Body of pancreas (tissue), 4 donors: ENCODE measurements at regions not wholly inside any gene's neighbourhood (a gene's known extent, or its start where the extent isn't known, plus 50 kb on each side); places are given as distances from the start of the nearest gene placed in this dataset.

ENCODE experiments used
- CTCF ChIP-seq, 7 experiments: fragments of 450-650 bp in 4 of 7; fragments of 200-600 bp in 3 of 7; sonication (generic) in 3 of 7; IDR thresholded peaks; one replicate each; pipeline ENCODE4 v1.5.1; 2016 to 2019; ENCODE audit warnings: antibody characterized with exemption in 7 of 7
- POLR2A ChIP-seq, 3 donors: fragments of 450-650 bp; IDR thresholded peaks; one replicate each; pipeline ENCODE4 v1.6.1; 2016; ENCODE audit warnings: antibody characterized with exemption in 3 of 3, mild to moderate bottlenecking in 2 of 3

DNA sequence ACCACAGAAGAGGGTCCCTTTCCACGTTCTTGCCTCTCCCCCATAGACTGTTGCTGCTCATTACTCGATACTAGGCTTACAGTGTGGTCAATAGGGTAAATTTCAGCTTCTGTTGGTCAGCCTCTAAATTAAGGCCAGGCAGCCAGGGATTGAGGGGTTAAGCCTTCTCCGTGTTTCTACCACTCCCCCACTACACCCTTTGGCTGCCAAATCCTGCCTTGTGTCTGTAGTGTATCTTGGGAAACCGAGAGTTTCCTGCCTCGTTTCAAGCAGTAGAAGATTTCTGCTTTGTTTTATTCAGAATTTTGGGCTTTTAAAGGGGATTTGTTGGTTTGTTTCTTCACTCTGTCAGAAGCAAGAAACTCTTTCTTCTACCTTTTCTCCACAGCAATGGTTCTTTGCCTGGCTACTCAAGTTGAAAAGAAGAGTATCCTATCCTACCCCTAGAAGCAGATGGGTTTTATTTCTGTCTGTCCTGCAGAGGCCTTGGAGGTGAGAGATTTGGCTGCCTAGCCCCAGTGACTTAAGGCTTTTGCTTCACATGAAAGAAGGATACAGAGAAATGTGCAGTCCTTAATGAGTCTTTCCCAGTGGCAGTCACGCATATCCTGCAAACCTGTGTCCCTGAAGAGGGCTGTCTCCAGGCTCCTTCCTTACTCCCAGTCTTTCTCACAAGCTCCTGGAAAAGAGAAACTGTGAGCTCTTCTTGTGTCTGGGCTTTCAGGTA is 261.5 kb upstream of the TANK start:
- TF ChIP-seq CTCF (IDR thresholded peaks at IDR 0.05) = no peak
- TF ChIP-seq POLR2A (IDR thresholded peaks at IDR 0.05) = no peak
